K562 (cell line): ENCODE measurements at regions not wholly inside any gene's neighbourhood (a gene's known extent, or its start where the extent isn't known, plus 50 kb on each side); places are given as distances from the start of the nearest gene placed in this dataset.
A peak's percentile ranks its signal among the peaks of the same experiment; 100 is the strongest.

Source experiments
- ATAC-seq: fragments of 200-7000 bp; cut with Tn5 transposase; 3 replicates; pipeline ENCODE4 v1.9.1; 2020; ENCODE audit warnings: moderate library complexity
- BruUV-seq: library from RNA; stranded (reverse); fragments of 400-500 nt; replicated peaks from 2 replicates; lab custom pipeline; 2021; lab: Mats Ljungman, UMichigan
- CTCF ChIA-PET: fragments of 300-600 bp; formaldehyde crosslinking; extraction: SDS; loops from one replicate; lab custom pipeline; 2021; ENCODE audit warnings: low intra/inter-chr PET ratio; lab: Yijun Ruan, JAX
- POLR2A ChIA-PET: fragments of 300-600, 350-650 bp; sonication (Branson Sonifier 250); formaldehyde crosslinking; extraction: SDS; loops from one replicate; lab custom pipeline; 2021; ENCODE audit warnings: antibody characterized with exemption, inconsistent platforms; lab: Yijun Ruan, JAX
- DNase-seq, 4 experiments: peaks; one replicate each; pipeline versions ENCODE4 v3.0.0 to v3.0.0-alpha.2; 2011 to 2018; ENCODE audit warnings: low spot score in 3 of 4, mixed read lengths in 3 of 4; ENCODE audit errors: extremely low read depth in 1 of 4
- FAIRE-seq: peaks from 2 replicates; lab custom pipeline; 2011; peaks lifted over from hg19 to GRCh38; lab: Jason Lieb, UNC
- H2AFZ ChIP-seq: 2 replicates; pipeline ENCODE4 v1.6.0; 2011; ENCODE audit warnings: low read depth, low read length, control low read depth, inconsistent platforms
- H3K27ac ChIP-seq: fragments of 200-600 bp; 3 replicates; pipeline ENCODE4 v1.8.0; 2011; ENCODE audit warnings: low read depth, mild to moderate bottlenecking, control low read depth, inconsistent platforms, low read length, moderate library complexity, mixed read lengths; ENCODE audit errors: extremely low read depth
- H3K27me3 ChIP-seq, 2 experiments: fragments of 300-600 bp in 1 of 2; 2 replicates in 1 of 2; 3 replicates in 1 of 2; pipeline versions ENCODE4 v1.6.0 to v1.8.0; 2011; ENCODE audit warnings: inconsistent platforms in 2 of 2, low read length in 2 of 2, mild to moderate bottlenecking in 1 of 2, mixed read lengths in 1 of 2, moderate library complexity in 1 of 2; ENCODE audit not compliant: control insufficient read depth in 2 of 2, insufficient read depth in 2 of 2
- H3K36me3 ChIP-seq: fragments of 300-600 bp; 3 replicates; pipeline ENCODE4 v1.8.0; 2011; ENCODE audit warnings: mild to moderate bottlenecking, low read length, inconsistent platforms; ENCODE audit not compliant: control insufficient read depth, insufficient read depth
- H3K4me1 ChIP-seq, 2 experiments: fragments of 200-600 bp in 1 of 2; replicated peaks in 1 of 2; 2 replicates in 1 of 2; 3 replicates in 1 of 2; pipeline versions ENCODE4 v1.5.1 to v1.8.0; 2011; ENCODE audit warnings: inconsistent platforms in 2 of 2, low read length in 2 of 2, mild to moderate bottlenecking in 1 of 2, mixed read lengths in 1 of 2, moderate library complexity in 1 of 2; ENCODE audit not compliant: control insufficient read depth in 2 of 2, insufficient read depth in 2 of 2
- H3K4me2 ChIP-seq: 2 replicates; pipeline ENCODE4 v1.6.1; 2011; ENCODE audit warnings: low read length, control low read depth, inconsistent platforms, mixed read lengths; ENCODE audit not compliant: insufficient read depth
- H3K4me3 ChIP-seq: fragments of 200-600 bp; sonication (generic), shearing (Covaris generic); 2 replicates; pipeline ENCODE4 v1.5.1; 2016; ENCODE audit warnings: control low read depth, inconsistent platforms
- H3K79me2 ChIP-seq: fragments of 200-600 bp; 3 replicates; pipeline ENCODE4 v1.8.0; 2011; ENCODE audit warnings: low read length, inconsistent platforms; ENCODE audit not compliant: control insufficient read depth, insufficient read depth
- H3K9ac ChIP-seq, 2 experiments: 2 replicates each; pipeline versions ENCODE4 v1.6.0 to v1.6.1; 2011; ENCODE audit warnings: low read depth in 2 of 2, low read length in 2 of 2, control low read depth in 1 of 2, inconsistent platforms in 1 of 2, mild to moderate bottlenecking in 1 of 2, mixed read lengths in 1 of 2; ENCODE audit not compliant: insufficient read depth in 1 of 2
- H3K9me1 ChIP-seq: one replicate; pipeline ENCODE4 v1.6.0; 2011; ENCODE audit warnings: inconsistent platforms, mild to moderate bottlenecking, low read length, moderate library complexity; ENCODE audit not compliant: control insufficient read depth, insufficient read depth
- H3K9me3 ChIP-seq: replicated peaks from 2 replicates; pipeline ENCODE4 v1.5.1; 2011; ENCODE audit warnings: low read depth, low read length, inconsistent platforms; ENCODE audit not compliant: control insufficient read depth, insufficient read depth
- H4K20me1 ChIP-seq: replicated peaks from 2 replicates; pipeline ENCODE4 v1.6.1; 2011; ENCODE audit warnings: low read length, inconsistent platforms, mixed read lengths; ENCODE audit not compliant: control insufficient read depth, insufficient read depth
- KLF10 ChIP-seq: fragments of 250-450 bp; sonication (Bioruptor Pico); IDR thresholded peaks from 2 replicates; pipeline ENCODE4 v1.6.1; 2021; ENCODE audit warnings: matching md5 sums
- MIER1 ChIP-seq: fragments of 450-650 bp; IDR thresholded peaks from 2 replicates; pipeline ENCODE4 v1.6.1; 2016; ENCODE audit warnings: antibody characterized with exemption, mild to moderate bottlenecking, low read depth
- POLR2A ChIP-seq: fragments of 450-650 bp; conservative IDR thresholded peaks from 2 replicates; pipeline ENCODE4 v1.6.1; 2016
- POLR2AphosphoS5 ChIP-seq: IDR thresholded peaks from 2 replicates; pipeline ENCODE4 v1.6.1; 2011; ENCODE audit warnings: mild to moderate bottlenecking, low read depth, low read length, moderate library complexity; ENCODE audit not compliant: control insufficient read depth, insufficient read depth
- SAFB2 ChIP-seq: fragments of 200-400 bp; formaldehyde crosslinking; IDR thresholded peaks from 2 replicates; pipeline ENCODE4 v1.6.1; 2018; ENCODE audit warnings: borderline replicate concordance, low read length, low read depth, moderate library complexity; ENCODE audit not compliant: severe bottlenecking
- ZNF184 ChIP-seq: sonication (generic); formaldehyde crosslinking; IDR thresholded peaks from 2 replicates; pipeline ENCODE4 v1.5.0; 2020; ENCODE audit warnings: missing genetic modification reagents
- ZNF589 ChIP-seq: fragments of 200-800 bp; sonication (Bioruptor generic); IDR thresholded peaks from 2 replicates; pipeline ENCODE4 v1.6.1; 2016; ENCODE audit warnings: low read depth, missing genetic modification characterization, missing compliant biosample characterization
- ZNF76 ChIP-seq: fragments of 250-450 bp; sonication (Bioruptor Pico); IDR thresholded peaks from 2 replicates; pipeline ENCODE4 v1.4.0; 2020; ENCODE audit warnings: mild to moderate bottlenecking, moderate library complexity, borderline replicate concordance
- ZNF77 ChIP-seq: fragments of 250-450 bp; sonication (Bioruptor Pico); IDR thresholded peaks from 2 replicates; pipeline ENCODE4 v1.5.0; 2020
- WGBS: fragments of 100-300 bp; shearing (Covaris generic); methylation state at CpG from one replicate; pipeline ENCODE4 v1.1.6; 2016; ENCODE audit warnings: low coverage, mixed read lengths; ENCODE audit not compliant: insufficient coverage; ENCODE audit errors: missing lambda C conversion rate; 5-methylcytosine and 5-hydroxymethylcytosine counted together
- in situ Hi-C: fragments of 300-500 bp; cut with MboI; formaldehyde crosslinking; loops from 4 replicates; pipeline ENCODE4 v1.15.0; 2018; ENCODE audit warnings: inconsistent platforms, mixed read lengths
- intact Hi-C: fragments of 100-400 bp; cut with micrococcal nuclease; formaldehyde crosslinking; loops from 2 replicates; pipeline ENCODE4 v1.14.2; 2022
- TF ChIP-seq, protein P1 (sequence below): fragments of 450-650 bp; conservative IDR thresholded peaks from 2 replicates; pipeline ENCODE4 v1.6.1; 2016; ENCODE audit warnings: missing genetic modification characterization, low read depth, mild to moderate bottlenecking, control low read depth, missing compliant biosample characterization
- TF ChIP-seq, protein P2 (sequence below): fragments of 450-650 bp; formaldehyde crosslinking; IDR thresholded peaks from 2 replicates; pipeline ENCODE4 v1.4.0; 2020; ENCODE audit warnings: mild to moderate bottlenecking
- TF ChIP-seq, protein P3 (sequence below), 2 experiments: fragments of 450-650 bp in 1 of 2; sonication (generic) in 1 of 2; formaldehyde crosslinking; conservative IDR thresholded peaks; 2 replicates each; pipeline versions ENCODE4 v1.4.0 to v1.8.1; 2020 to 2022; ENCODE audit warnings: mild to moderate bottlenecking in 1 of 2, missing genetic modification reagents in 1 of 2
- TF ChIP-seq, protein P4 (sequence below): fragments of 250-450 bp; sonication (Bioruptor Pico); IDR thresholded peaks from 2 replicates; pipeline ENCODE4 v1.5.0; 2021; ENCODE audit warnings: mild to moderate bottlenecking, moderate library complexity
- TF ChIP-seq, protein P5 (sequence below): sonication (generic); formaldehyde crosslinking; IDR thresholded peaks from 2 replicates; pipeline ENCODE4 v1.8.1; 2023; ENCODE audit warnings: mild to moderate bottlenecking, missing genetic modification reagents

DNA sequence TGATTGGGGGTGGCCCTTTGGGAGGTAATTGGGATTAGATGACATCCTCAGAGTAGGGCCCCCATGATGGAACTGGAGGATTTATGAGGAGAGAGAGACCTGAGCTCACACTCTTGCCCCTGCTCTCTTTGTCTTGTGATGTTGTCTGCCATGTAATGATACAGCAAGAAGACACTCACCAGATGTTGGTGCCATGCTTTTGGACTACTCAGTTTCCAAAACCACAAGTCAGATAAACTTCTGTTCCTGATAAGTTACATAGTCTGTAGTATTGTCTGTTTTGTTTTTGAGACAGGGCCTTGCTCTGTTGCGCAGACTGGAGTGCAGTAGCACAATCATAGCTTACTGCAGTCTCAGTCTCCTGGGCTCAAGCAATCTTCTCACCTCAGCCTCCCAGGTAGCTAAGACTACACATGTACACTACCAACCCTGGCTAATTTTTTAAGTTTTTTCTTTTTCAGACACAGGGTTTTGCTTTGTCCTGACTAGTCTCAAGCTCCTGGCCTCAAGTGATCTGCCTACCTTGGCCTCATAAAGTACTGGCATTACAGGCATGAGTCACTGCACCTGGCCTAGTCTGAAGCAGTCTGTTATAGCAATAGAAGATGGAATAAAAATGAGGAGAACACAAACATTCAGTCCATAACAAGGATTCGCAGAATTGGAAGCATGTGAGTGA, 115.0 kb upstream of the GALNT2 start:
- no TSS peak for BruUV-seq
- CTCF ChIA-PET: no interaction called here
- H3K4me3 ChIP-seq: no peak overlapping the region
- POLR2A ChIA-PET: no interaction called here
- no peak overlapping the region for H3K9ac ChIP-seq
- no peak for DNase-seq
- no peaks in the 10 kb centered on the region for H3K79me2 ChIP-seq
- no peak for ATAC-seq
- no peaks in the 10 kb centered on the region for H3K9me1 ChIP-seq
- no peaks in the 10 kb centered on the region for H3K9me3 ChIP-seq
- H3K4me2 ChIP-seq: no peak overlapping the region
- no peak overlapping the region for H3K27ac ChIP-seq
- WGBS: 3% methylated on average over 2 of the region's 2 CpGs
- peak; percentile 56 for FAIRE-seq
- no peaks in the 10 kb centered on the region for H4K20me1 ChIP-seq
- in situ Hi-C loops: no loop called here
- no peaks in the 10 kb centered on the region for H3K4me1 ChIP-seq
- no peak overlapping the region for H2AFZ ChIP-seq
- no peaks in the 10 kb centered on the region for H3K36me3 ChIP-seq
- intact Hi-C loops: no loop called here
- H3K27me3 ChIP-seq: peaks cover 2 to 7% of the 10 kb centered on the region in 2 experiments; a peak in 4 of 5 replicates
- TF ChIP-seq MIER1 (no peak), ZNF76 (CRISPR knock-in tag) (no peak), POLR2A (no peak), ZNF589 (CRISPR knock-in tag) (no peak), KLF10 (CRISPR knock-in tag) (no peak), ZNF184 (CRISPR knock-in tag) (no peak), ZNF77 (CRISPR knock-in tag) (no peak), POLR2AphosphoS5 (no peak), SAFB2 (no peak)
- TF ChIP-seq, protein P1, sequence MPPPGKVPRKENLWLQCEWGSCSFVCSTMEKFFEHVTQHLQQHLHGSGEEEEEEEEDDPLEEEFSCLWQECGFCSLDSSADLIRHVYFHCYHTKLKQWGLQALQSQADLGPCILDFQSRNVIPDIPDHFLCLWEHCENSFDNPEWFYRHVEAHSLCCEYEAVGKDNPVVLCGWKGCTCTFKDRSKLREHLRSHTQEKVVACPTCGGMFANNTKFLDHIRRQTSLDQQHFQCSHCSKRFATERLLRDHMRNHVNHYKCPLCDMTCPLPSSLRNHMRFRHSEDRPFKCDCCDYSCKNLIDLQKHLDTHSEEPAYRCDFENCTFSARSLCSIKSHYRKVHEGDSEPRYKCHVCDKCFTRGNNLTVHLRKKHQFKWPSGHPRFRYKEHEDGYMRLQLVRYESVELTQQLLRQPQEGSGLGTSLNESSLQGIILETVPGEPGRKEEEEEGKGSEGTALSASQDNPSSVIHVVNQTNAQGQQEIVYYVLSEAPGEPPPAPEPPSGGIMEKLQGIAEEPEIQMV (tag): no peak
- TF ChIP-seq, protein P2, sequence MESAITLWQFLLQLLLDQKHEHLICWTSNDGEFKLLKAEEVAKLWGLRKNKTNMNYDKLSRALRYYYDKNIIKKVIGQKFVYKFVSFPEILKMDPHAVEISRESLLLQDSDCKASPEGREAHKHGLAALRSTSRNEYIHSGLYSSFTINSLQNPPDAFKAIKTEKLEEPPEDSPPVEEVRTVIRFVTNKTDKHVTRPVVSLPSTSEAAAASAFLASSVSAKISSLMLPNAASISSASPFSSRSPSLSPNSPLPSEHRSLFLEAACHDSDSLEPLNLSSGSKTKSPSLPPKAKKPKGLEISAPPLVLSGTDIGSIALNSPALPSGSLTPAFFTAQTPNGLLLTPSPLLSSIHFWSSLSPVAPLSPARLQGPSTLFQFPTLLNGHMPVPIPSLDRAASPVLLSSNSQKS: no peak
- TF ChIP-seq, protein P3, sequence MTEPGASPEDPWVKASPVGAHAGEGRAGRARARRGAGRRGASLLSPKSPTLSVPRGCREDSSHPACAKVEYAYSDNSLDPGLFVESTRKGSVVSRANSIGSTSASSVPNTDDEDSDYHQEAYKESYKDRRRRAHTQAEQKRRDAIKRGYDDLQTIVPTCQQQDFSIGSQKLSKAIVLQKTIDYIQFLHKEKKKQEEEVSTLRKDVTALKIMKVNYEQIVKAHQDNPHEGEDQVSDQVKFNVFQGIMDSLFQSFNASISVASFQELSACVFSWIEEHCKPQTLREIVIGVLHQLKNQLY (CRISPR knock-in tag; conservative IDR thresholded peaks at IDR 0.05): no peak
- TF ChIP-seq, protein P4, sequence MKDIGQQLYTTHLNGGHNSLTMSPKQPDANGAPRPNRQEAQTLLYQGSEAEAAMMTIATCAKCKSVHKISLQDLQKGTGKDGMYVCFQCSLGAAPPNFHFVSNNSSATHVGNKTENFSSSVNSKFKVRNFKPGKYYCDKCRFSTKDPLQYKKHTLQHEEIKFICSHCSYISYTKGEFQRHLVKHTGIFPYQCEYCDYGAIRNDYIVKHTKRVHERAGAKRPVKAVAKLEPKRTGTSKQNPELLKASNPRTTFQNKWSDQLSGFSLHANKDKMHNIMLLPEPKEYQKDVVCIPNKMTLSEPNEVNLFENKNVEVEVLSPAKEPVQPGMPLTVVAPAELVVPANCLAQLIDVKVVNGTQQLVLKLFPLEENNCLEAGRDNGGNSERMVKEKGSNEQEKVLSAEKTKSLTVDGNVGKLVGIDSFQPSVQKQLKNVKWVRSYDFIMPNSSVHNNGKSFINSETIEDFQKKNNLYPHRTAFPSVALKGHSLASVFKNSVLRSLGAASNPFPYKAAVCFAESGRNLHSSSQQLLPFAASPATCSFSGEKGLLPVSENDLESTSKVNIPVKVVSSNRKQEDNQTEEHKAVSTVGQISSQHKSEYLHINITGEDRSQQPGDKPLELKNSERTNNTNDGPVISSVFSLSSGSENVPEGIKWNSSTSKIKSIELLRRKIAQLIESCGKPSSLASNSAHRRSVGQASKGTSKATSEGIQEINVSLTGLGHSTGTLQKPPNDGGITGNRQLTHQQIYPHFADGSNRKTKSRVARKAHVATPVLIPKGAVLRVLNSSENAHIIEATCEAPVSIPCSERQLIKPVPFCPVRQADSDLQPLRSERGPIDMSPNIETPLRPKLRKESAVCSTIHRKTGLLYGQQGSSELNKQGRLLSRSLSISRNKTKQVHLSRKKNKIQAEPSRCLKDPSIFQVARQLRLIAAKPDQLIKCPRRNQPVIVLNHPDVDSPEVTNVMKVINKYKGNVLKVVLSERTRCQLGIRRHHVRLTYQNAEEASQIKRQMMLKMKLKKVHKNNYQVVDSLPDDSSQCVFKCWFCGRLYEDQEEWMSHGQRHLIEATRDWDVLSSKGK (CRISPR knock-in tag): no peak
- TF ChIP-seq, protein P5, sequence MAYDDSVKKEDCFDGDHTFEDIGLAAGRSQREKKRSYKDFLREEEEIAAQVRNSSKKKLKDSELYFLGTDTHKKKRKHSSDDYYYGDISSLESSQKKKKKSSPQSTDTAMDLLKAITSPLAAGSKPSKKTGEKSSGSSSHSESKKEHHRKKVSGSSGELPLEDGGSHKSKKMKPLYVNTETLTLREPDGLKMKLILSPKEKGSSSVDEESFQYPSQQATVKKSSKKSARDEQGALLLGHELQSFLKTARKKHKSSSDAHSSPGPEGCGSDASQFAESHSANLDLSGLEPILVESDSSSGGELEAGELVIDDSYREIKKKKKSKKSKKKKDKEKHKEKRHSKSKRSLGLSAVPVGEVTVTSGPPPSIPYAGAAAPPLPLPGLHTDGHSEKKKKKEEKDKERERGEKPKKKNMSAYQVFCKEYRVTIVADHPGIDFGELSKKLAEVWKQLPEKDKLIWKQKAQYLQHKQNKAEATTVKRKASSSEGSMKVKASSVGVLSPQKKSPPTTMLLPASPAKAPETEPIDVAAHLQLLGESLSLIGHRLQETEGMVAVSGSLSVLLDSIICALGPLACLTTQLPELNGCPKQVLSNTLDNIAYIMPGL (CRISPR knock-in tag): no peak
